Tibial nerve (tissue), 4 donors: ENCODE measurements at regions not wholly inside any gene's neighbourhood (a gene's known extent, or its start where the extent isn't known, plus 50 kb on each side); places are given as distances from the start of the nearest gene placed in this dataset.

Experiments used
- DNase-seq, 2 donors: peaks; one replicate each; pipeline ENCODE4 v3.0.0-alpha.2; 2019; ENCODE audit warnings: low spot score in 2 of 2
- H3K27ac ChIP-seq, 4 donors: fragments of 200-600 bp; sonication (generic) in 3 of 4; one replicate each; pipeline ENCODE4 v1.5.1; 2017 to 2019; ENCODE audit warnings: mild to moderate bottlenecking in 1 of 4
- H3K27me3 ChIP-seq, 2 donors: fragments of 200-600 bp; sonication (generic) in 1 of 2; one replicate each; pipeline versions ENCODE4 v1.5.1 to v1.6.0; 2017 to 2019
- H3K36me3 ChIP-seq, 3 donors: fragments of 200-600 bp; sonication (generic); one replicate each; pipeline ENCODE4 v1.5.1; 2018 to 2019
- H3K4me1 ChIP-seq, 4 donors: fragments of 200-600 bp; sonication (generic) in 3 of 4; one replicate each; pipeline ENCODE4 v1.5.1; 2017 to 2019
- H3K4me3 ChIP-seq, 4 donors: fragments of 200-600 bp; sonication (generic) in 3 of 4; one replicate each; pipeline ENCODE4 v1.5.1; 2017 to 2019; ENCODE audit warnings: mild to moderate bottlenecking in 1 of 4, moderate library complexity in 1 of 4
- H3K9me3 ChIP-seq, 4 donors: fragments of 200-600 bp; sonication (generic) in 3 of 4; one replicate each; pipeline ENCODE4 v1.5.1; 2017 to 2019
- CTCF ChIP-seq, 5 experiments: fragments of 200-600 bp in 3 of 5; fragments of 450-650 bp in 2 of 5; sonication (generic) in 3 of 5; IDR thresholded peaks; one replicate each; pipeline ENCODE4 v1.5.1; 2016 to 2019; ENCODE audit warnings: antibody characterized with exemption in 5 of 5, mild to moderate bottlenecking in 3 of 5, moderate library complexity in 2 of 5
- EP300 ChIP-seq, 2 donors: sonication (generic); formaldehyde crosslinking; IDR thresholded peaks; one replicate each; pipeline ENCODE4 v1.6.1; 2017; ENCODE audit warnings: antibody characterized with exemption in 2 of 2, mild to moderate bottlenecking in 1 of 2
- POLR2A ChIP-seq, 2 donors: fragments of 450-650 bp; IDR thresholded peaks; one replicate each; pipeline ENCODE4 v1.6.1; 2017; ENCODE audit warnings: antibody characterized with exemption in 2 of 2, mild to moderate bottlenecking in 2 of 2, moderate library complexity in 2 of 2
- whole genome bisulfite sequencing, 2 donors: methylation state at CpG; one replicate each; pipeline ENCODE4 v1.1.5; 2018; 5-methylcytosine and 5-hydroxymethylcytosine counted together

GRCh38 chr14:94934276-94934810 lies 164.4 kb upstream of the GSC start:
- H3K9me3 ChIP-seq = no peaks in the 10 kb centered on the region
- H3K36me3 ChIP-seq = no peaks in the 10 kb centered on the region
- peaks cover 0 to 18% (median 0%) of the 10 kb centered on the region in 4 donors for H3K4me1 ChIP-seq
- DNase-seq = no peak
- TF ChIP-seq CTCF (IDR thresholded peaks at IDR 0.05) = no peak
- TF ChIP-seq EP300 (IDR thresholded peaks at IDR 0.05) = no peak
- TF ChIP-seq POLR2A (IDR thresholded peaks at IDR 0.05) = no peak
- no peak overlapping the region for H3K4me3 ChIP-seq
- 59 to 70% methylated on average over 6 of the region's 6 CpGs for WGBS, 2 donors
- H3K27me3 ChIP-seq = no peaks in the 10 kb centered on the region
- no peak overlapping the region for H3K27ac ChIP-seq

DNA sequence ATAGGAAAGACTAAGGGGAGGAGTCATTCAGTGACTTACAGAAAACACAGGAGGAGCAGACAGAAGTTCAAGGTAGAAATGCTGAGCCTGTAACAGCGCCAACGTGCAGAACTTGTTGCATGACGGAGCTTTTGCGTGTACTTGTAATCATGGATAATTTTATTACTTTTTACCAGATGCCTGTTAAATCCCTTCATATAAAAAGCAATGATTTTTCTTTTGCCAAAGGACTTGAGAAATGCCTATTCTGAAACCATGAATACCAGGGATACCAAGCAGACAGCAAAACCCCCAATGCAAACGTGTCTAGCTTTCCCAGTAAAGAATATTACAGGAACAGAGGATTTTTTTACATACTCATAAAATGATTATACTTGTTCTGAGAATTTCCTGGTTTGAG lies 163.6 kb upstream of the GSC start:
- 75 to 77% methylated on average over 5 of the region's 5 CpGs for WGBS, 2 donors
- peaks cover 0 to 18% (median 0%) of the 10 kb centered on the region in 4 donors for H3K4me1 ChIP-seq
- H3K4me3 ChIP-seq = no peak overlapping the region
- H3K9me3 ChIP-seq = no peaks in the 10 kb centered on the region
- no peak for DNase-seq
- H3K27ac ChIP-seq = no peak overlapping the region
- no peaks in the 10 kb centered on the region for H3K36me3 ChIP-seq
- no peak for TF ChIP-seq EP300 (IDR thresholded peaks at IDR 0.05)
- TF ChIP-seq CTCF (IDR thresholded peaks at IDR 0.05) = no peak
- TF ChIP-seq POLR2A (IDR thresholded peaks at IDR 0.05) = no peak
- no peaks in the 10 kb centered on the region for H3K27me3 ChIP-seq

DNA sequence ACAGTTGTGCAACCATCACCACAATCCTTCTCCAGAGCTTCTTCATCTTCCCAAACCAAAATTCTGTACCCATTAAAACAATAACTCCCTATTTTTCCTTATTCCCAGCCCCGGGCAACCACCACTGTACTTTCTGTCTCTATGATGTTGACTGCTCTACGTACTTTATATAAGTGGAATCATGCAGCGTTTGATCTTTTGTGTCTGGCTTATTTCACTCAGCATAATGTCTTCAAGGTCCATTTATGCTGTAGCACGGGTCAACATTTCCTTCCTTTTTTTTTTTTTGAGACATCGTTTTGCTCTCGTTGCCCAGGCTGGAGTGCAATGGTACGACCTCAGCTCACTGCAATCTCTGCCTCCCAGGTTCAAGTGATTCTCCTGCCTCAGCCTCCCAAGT lies 162.7 kb upstream of the GSC start:
- Histone ChIP-seq H3K36me3 (no peaks in the 10 kb centered on the region), H3K4me1 (peaks cover 0 to 18% (median 0%) of the 10 kb centered on the region in 4 donors), H3K9me3 (no peaks in the 10 kb centered on the region), H3K27me3 (no peaks in the 10 kb centered on the region), H3K4me3 (no peak overlapping the region), H3K27ac (no peak overlapping the region)
- WGBS, 2 donors = 74 to 75% methylated on average over 7 of the region's 7 CpGs
- TF ChIP-seq EP300 (IDR thresholded peaks at IDR 0.05) (no peak), POLR2A (IDR thresholded peaks at IDR 0.05) (no peak), CTCF (IDR thresholded peaks at IDR 0.05) (no peak)
- no peak for DNase-seq

DNA sequence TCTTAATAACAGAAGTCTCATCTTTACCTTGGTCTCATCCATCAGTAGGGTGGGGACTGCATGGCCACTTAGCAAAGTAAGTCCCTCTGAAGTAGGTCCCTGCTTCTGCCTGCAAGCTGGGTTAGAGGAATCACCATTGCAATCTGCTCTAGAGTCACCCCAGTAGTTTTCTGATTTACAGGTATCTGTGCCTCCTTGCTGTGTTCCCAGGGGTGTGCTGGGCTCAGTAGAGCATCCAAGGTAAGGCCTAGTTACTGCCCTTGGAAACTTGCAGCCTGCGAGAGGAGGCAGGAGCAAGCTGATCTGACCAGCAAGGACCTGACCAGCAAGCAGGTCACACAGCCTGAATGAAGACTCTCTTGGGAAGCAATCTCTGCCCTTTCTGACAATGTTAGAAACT lies 160.8 kb upstream of the GSC start:
- 93 to 100% methylated on average over 1 of the region's 1 CpG for WGBS, 2 donors
- TF ChIP-seq CTCF (IDR thresholded peaks at IDR 0.05) (no peak), EP300 (IDR thresholded peaks at IDR 0.05) (no peak), POLR2A (IDR thresholded peaks at IDR 0.05) (no peak)

GRCh38 chr14:94929354-94929753 lies 159.4 kb upstream of the GSC start:
- Histone ChIP-seq H3K4me3 (no peak overlapping the region), H3K27ac (no peak overlapping the region), H3K9me3 (no peaks in the 10 kb centered on the region), H3K27me3 (no peaks in the 10 kb centered on the region), H3K36me3 (no peaks in the 10 kb centered on the region), H3K4me1 (no peaks in the 10 kb centered on the region)
- 80 to 85% methylated on average over 3 of the region's 3 CpGs for WGBS, 2 donors
- no peak for TF ChIP-seq POLR2A (IDR thresholded peaks at IDR 0.05)
- no peak for TF ChIP-seq EP300 (IDR thresholded peaks at IDR 0.05)
- TF ChIP-seq CTCF (IDR thresholded peaks at IDR 0.05) = no peak
- no peak for DNase-seq

More for the DNA sequence above, 160.8 kb upstream of the GSC start:
- H3K36me3 ChIP-seq = no peaks in the 10 kb centered on the region
- H3K9me3 ChIP-seq = no peaks in the 10 kb centered on the region
- H3K27me3 ChIP-seq = no peaks in the 10 kb centered on the region
- H3K4me1 ChIP-seq = no peaks in the 10 kb centered on the region
- no peak overlapping the region for H3K27ac ChIP-seq
- H3K4me3 ChIP-seq = no peak overlapping the region
- DNase-seq = no peak
